Gastrocnemius medialis (tissue), 4 donors: ENCODE measurements at regions not wholly inside any gene's neighbourhood (a gene's known extent, or its start where the extent isn't known, plus 50 kb on each side); places are given as distances from the start of the nearest gene placed in this dataset.

Experiments
- CTCF ChIP-seq, 5 experiments: fragments of 450-650 bp in 3 of 5; fragments of 200-600 bp in 2 of 5; sonication (generic) in 2 of 5; IDR thresholded peaks in 4 of 5; conservative IDR thresholded peaks in 1 of 5; 1 replicate in 4 of 5; 2 replicates in 1 of 5; pipeline ENCODE4 v1.5.1; 2016 to 2019; ENCODE audit warnings: antibody characterized with exemption in 5 of 5, mild to moderate bottlenecking in 3 of 5, moderate library complexity in 3 of 5
- POLR2A ChIP-seq, 2 donors: fragments of 450-650 bp; IDR thresholded peaks; one replicate each; pipeline ENCODE4 v1.6.1; 2017; ENCODE audit warnings: antibody characterized with exemption in 2 of 2, mild to moderate bottlenecking in 2 of 2, moderate library complexity in 2 of 2

GRCh38 chrX:45794995-45795337, 594.3 kb upstream of the DIPK2B start:
- TF ChIP-seq CTCF (IDR thresholded peaks at IDR 0.05 in 4 of 5, conservative IDR thresholded peaks at IDR 0.05 in 1 of 5) (no peak), POLR2A (IDR thresholded peaks at IDR 0.05) (no peak)
